Brain microvascular endothelial cell (primary cell): ENCODE measurements at regions not wholly inside any gene's neighbourhood (a gene's known extent, or its start where the extent isn't known, plus 50 kb on each side); places are given as distances from the start of the nearest gene placed in this dataset.

Source experiments
- DNase-seq: peaks from one replicate; pipeline ENCODE4 v3.0.0-alpha.2; 2020
- H3K27ac ChIP-seq: fragments of 250-450 bp; sonication (Bioruptor Pico); 2 replicates; pipeline ENCODE4 v1.5.1; 2020; ENCODE audit warnings: mild to moderate bottlenecking, moderate library complexity
- H3K27me3 ChIP-seq: fragments of 250-450 bp; sonication (Bioruptor Pico); replicated peaks from 2 replicates; pipeline ENCODE4 v1.5.1; 2020; ENCODE audit warnings: mild to moderate bottlenecking
- H3K36me3 ChIP-seq: fragments of 250-450 bp; sonication (Bioruptor Pico); replicated peaks from 2 replicates; pipeline ENCODE4 v1.5.1; 2020; ENCODE audit warnings: mild to moderate bottlenecking
- H3K4me3 ChIP-seq: 2 replicates; pipeline ENCODE4 v1.5.1; 2011; ENCODE audit warnings: low read depth, mild to moderate bottlenecking, control low read depth, low read length, moderate library complexity
- in situ Hi-C: cut with HindIII; loops from 2 replicates; pipeline ENCODE4 v1.10.0; 2017; ENCODE audit warnings: low sequenced_read_pairs, low pct_ligation_motif_present
- TF ChIP-seq, protein P1 (sequence below): IDR thresholded peaks from 2 replicates; pipeline ENCODE4 v1.5.1; 2011; ENCODE audit warnings: low read depth, mild to moderate bottlenecking, moderate library complexity, low read length, control low read depth, inconsistent platforms; ENCODE audit errors: missing control alignments

DNA sequence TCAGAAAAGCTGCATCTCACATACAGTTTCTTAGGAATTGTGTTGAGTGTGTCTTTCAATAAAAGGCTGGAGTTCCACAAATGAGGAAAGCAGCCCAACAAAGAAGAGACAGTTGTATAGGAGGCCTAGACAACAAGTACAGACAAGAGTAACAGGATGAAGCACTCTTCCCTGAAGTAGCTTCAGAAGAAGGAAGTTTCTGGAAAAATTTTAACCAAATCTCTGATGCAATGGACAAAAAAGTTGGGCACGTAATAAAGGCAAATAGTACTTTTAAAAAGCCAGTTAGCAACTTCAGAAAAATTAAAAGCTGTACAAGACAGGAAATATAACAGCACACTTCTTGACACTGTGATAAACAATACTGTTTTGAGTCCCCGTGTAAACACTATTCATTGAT, 134.1 kb upstream of the PLEKHG7 start:
- no peak overlapping the region for H3K27ac ChIP-seq
- H3K4me3 ChIP-seq, result no peak overlapping the region
- no peak for DNase-seq
- TF ChIP-seq, protein P1, sequence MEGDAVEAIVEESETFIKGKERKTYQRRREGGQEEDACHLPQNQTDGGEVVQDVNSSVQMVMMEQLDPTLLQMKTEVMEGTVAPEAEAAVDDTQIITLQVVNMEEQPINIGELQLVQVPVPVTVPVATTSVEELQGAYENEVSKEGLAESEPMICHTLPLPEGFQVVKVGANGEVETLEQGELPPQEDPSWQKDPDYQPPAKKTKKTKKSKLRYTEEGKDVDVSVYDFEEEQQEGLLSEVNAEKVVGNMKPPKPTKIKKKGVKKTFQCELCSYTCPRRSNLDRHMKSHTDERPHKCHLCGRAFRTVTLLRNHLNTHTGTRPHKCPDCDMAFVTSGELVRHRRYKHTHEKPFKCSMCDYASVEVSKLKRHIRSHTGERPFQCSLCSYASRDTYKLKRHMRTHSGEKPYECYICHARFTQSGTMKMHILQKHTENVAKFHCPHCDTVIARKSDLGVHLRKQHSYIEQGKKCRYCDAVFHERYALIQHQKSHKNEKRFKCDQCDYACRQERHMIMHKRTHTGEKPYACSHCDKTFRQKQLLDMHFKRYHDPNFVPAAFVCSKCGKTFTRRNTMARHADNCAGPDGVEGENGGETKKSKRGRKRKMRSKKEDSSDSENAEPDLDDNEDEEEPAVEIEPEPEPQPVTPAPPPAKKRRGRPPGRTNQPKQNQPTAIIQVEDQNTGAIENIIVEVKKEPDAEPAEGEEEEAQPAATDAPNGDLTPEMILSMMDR, result no peak
- in situ Hi-C loops, result no loop called here
- no peaks in the 10 kb centered on the region for H3K27me3 ChIP-seq
- H3K36me3 ChIP-seq, result no peaks in the 10 kb centered on the region

GRCh38 chr12:92566448-92567019, 136.3 kb upstream of the PLEKHG7 start:
- no peak for DNase-seq
- H3K36me3 ChIP-seq, result no peaks in the 10 kb centered on the region
- in situ Hi-C loops, result no loop called here

GRCh38 chr12:92563819-92564218, 139.0 kb upstream of the PLEKHG7 start:
- DNase-seq, result no peak
- no peaks in the 10 kb centered on the region for H3K36me3 ChIP-seq
- in situ Hi-C loops, result no loop called here
- no peaks in the 10 kb centered on the region for H3K27me3 ChIP-seq
- TF ChIP-seq, protein P1, result no peak
- H3K4me3 ChIP-seq, result no peak overlapping the region
- H3K27ac ChIP-seq, result no peak overlapping the region

More at GRCh38 chr12:92566448-92567019, 136.3 kb upstream of the PLEKHG7 start:
- TF ChIP-seq, protein P1, result no peak
- no peaks in the 10 kb centered on the region for H3K27me3 ChIP-seq
- H3K27ac ChIP-seq, result no peak overlapping the region
- H3K4me3 ChIP-seq, result no peak overlapping the region

DNA sequence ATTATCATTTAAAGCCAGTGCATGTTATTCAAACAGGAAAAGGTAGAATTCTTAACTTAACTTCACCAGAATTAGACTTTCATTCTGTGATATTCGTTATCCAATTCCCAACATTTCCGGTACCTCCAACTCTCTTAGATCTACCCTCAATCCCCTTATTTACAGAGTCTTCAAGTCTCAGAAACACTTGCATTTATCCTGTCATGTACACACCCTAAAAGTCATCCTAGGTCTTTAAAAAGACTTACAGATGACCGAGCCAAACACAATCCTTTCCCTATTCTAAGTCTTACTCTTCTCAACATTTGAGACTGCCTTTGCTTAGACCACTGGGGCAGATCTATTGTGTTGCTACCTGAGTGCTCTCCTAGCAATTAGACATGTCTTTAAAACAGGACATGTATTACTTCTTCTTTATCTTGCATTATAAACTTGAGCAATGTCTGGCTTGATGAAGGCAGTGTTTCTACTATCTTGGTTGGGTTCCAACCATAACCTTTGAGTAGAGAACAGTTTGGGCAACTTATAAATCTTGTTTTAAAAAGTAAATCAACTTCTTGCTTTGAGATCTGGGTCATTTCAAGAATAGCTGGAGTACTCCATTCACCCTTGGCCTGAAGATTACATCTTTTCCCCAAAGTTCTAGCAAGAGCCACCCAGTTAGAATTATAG, 140.6 kb upstream of the PLEKHG7 start:
- TF ChIP-seq, protein P1, result no peak
- in situ Hi-C loops, result no loop called here
- H3K27me3 ChIP-seq, result no peaks in the 10 kb centered on the region
- no peak overlapping the region for H3K27ac ChIP-seq
- no peaks in the 10 kb centered on the region for H3K36me3 ChIP-seq
- DNase-seq, result no peak
- no peak overlapping the region for H3K4me3 ChIP-seq

DNA sequence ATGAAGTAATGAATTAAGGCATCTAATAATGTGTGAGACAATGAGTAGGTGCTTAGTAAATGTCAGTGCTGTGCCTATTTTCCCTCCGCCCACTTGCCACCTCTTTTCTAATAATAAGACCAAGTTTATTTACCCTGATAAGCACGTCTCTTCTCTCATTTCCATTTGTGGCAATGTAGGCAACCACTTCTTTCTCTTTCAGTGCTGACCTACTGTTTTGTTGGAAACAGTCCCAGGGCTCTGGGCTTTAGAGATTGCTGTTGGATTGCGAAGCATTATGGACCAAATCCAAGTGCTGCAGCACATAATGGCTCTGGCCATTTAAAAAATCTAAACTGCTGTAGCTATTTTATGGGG, 141.3 kb upstream of the PLEKHG7 start:
- in situ Hi-C loops, result no loop called here
- Histone ChIP-seq H3K27me3 (no peaks in the 10 kb centered on the region), H3K27ac (no peak overlapping the region), H3K36me3 (no peaks in the 10 kb centered on the region), H3K4me3 (no peak overlapping the region)
- TF ChIP-seq, protein P1, result no peak
- DNase-seq, result peak; percentile 88
